ENCODE measurements at regions not wholly inside any gene's neighbourhood (a gene's known extent, or its start where the extent isn't known, plus 50 kb on each side); places are given as distances from the start of the nearest gene placed in this dataset.
A peak's percentile ranks its signal among the peaks of the same experiment; 100 is the strongest.

- DNase-seq (ENCODE audit: low read depth), result no peak
These were observed 64.3 kb downstream of the DMRTA2 start for GRCh38 chr1:50358962-50359361.

- no peak for DNase-seq (ENCODE audit: low read depth)
These were observed 66.1 kb downstream of the DMRTA2 start for GRCh38 chr1:50357186-50357585.

DNA sequence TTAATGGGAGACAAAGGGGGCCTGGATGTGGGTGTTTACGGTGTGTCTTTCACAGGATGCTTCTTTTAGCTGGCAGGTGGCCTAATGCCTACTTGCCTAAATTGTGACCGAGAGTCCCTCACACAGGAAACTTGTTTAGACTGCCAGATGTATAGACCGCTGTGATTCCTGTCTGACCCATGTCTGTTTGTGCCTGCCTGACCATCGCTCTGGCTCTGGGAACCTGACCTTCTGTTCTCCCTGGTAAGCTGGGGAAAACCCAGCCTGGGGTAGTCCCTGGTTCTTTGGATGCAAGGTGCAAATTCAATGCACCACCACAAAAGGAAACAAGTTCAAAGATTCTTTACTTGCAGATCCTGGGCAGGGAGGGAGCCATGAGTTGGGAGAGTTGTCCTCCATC, 68.4 kb downstream of the DMRTA2 start:
- no peak for DNase-seq (ENCODE audit: low read depth)

GRCh38 chr1:50352428-50352827, 70.8 kb downstream of the DMRTA2 start:
- peak; percentile 27 for DNase-seq (ENCODE audit: low read depth)

DNA sequence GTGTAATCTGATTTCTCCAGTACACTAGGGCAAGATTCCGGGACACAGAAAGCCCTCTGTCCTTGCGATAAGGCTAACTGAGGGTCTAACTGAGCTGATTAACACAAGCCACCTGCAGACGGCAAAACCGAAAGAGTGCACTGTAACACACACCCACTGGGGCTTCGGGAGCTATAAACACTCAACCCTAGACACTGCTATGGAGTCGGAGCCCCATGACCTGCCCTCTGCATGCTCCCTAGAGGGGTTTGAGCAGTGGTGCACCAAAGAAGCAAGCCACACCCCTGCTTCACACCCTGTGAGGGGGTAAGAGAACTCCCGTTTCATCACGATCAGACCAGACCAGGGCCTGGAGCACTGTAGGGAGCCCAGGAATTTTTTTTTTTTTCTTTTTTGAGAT, 72.4 kb downstream of the DMRTA2 start:
- no peak for DNase-seq (ENCODE audit: low read depth)

DNA sequence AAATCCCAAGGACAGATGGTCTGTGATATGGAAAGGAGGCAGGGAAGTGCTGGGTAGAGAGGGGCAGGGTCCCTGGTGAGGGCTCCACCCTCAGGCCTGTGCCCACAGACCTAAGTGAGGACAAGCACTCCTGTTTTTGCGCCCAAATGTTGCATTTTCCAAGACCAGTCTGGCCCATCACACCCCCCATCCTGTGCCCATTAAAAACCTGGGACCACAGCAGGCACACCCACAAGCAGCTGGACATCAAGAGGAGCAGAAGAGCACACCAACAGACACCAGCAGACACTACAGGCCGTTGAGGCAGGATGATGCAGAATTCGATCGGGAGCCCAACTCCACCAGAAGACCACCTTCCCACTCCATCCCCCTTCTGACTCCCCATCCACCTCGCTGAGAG, 72.8 kb downstream of the DMRTA2 start:
- no peak for DNase-seq (ENCODE audit: low read depth)

DNA sequence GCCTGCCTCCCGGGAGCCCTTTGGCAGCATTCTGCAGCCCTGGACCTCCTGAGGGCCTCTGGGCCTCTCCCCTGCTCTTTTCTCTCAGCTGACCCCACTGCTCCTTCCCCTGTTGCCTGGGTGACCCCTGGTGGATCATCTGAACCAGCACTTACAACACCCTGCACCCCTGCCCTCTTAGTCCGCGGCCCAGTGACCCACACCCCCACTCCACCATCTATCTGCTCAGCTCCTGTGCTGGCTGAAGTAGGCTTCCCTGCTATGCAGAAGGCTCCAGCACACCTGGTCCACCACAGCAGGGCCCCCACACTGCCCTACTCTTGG, 74.0 kb downstream of the DMRTA2 start:
- no peak for DNase-seq (ENCODE audit: low read depth)

- peak; percentile 79 for DNase-seq (ENCODE audit: low read depth)
These were observed 74.6 kb downstream of the DMRTA2 start for GRCh38 chr1:50348449-50349241.

GRCh38 chr1:50347933-50348332, 75.3 kb downstream of the DMRTA2 start:
- DNase-seq (ENCODE audit: low read depth), result no peak

GRCh38 chr1:50346621-50347020, 76.6 kb downstream of the DMRTA2 start:
- DNase-seq (ENCODE audit: low read depth), result no peak

DNA sequence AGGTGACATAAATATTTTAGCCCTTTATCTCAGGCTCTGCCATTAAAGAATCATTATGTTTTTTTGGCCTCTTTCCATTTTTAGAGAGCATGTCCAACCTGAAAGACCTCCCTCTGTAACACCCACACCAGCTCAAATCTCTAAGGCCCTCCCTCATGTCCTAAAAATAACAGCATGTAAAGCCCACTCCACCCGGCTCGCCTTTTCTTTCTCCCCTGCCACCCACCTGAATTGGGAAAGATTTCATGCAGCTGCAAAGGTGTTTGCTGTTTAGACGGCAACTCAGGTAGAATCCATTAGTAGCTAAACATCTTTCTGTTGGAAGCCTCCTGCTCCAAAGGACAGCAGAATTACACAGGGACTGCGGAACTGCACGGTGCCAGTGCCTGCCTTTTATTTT, 79.9 kb downstream of the DMRTA2 start:
- no peak for DNase-seq (ENCODE audit: low read depth)

- DNase-seq (ENCODE audit: low read depth), result no peak
These were observed 80.7 kb downstream of the DMRTA2 start for GRCh38 chr1:50342525-50342924.

DNA sequence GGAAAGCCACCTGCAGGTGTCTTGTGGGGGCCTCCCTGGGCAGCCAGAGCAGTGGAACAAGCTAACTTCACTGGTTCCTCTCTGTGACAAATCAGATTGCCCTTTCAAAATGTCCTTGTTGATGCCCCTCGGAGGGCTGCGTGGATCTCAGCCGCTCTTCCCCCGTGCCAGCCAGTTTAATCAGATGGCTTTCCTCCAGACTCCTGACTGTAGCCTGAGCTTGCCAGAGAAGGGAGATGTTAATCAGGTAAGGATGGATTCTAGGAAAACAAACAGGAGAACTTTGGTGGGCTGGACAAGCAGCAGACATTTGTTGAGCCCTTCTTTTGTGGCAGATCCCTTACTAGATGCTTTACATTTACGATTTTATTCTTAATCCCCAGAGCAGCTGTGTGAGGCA, 88.2 kb downstream of the DMRTA2 start:
- DNase-seq (ENCODE audit: low read depth), result no peak

GRCh38 chr1:50333595-50333974, 89.7 kb downstream of the DMRTA2 start:
- peak; percentile 24 for DNase-seq (ENCODE audit: low read depth)

DNA sequence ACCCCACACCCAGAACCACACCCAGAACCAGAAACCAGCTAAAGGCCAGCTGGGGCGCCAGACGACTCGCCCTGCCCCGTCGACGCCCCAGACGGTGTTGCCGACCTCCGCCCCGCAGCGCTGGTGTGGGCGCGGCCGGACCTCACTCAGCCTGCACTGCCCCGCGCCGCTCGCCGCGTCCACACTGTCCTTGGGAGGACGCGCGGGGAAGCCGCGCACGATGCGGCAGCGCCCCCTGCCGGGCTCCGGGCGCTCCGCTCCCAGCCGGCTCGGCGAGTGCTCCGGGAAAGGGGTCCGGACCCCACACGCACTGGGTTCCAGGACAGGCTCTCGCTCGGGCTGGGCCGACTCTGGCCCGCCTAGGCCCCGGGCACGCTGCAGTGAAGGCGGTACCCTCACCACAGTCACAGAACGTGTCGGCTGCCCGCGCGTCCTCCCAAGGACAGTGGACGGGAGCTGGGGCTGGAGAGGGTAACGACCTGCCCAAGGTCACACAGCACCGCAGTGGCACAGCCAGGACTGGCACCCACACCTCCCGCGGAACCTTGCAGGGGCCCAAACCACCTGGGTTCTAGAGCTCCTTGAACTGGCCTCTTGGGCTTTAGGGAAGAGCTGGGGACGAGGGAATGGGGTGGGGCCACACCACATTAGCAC, 90.2 kb downstream of the DMRTA2 start:
- DNase-seq (ENCODE audit: low read depth), result peak; percentile 29

DNA sequence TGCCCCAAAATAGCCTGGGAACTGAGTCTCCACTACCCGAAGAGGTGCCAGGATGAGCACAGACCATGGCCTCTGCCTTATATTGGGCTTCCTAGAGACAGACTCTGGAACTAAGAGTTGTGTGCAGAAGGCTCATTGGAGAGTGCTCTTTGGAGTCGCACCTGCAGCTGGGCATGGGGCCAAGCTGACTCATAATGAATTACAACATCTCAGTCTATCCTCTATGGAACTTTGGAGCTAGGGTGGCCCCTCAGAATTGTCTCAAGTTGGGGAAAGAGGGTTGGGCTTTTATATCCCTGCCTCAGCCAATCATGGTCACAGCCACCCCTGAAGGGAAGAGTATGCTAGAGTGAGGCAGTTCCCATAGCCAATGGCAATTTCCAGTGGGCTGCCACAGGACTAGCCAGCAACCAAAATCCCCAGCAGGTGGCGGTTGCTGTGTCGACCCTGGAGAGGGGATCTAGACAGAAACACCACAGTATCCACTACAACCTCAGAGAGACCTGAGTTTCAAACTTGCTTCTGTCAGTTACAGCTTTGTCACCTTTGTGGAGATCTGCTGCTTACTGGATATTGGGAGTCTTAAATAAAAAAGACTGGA, 93.8 kb downstream of the DMRTA2 start:
- DNase-seq (ENCODE audit: low read depth), result peak; percentile 8

DNA sequence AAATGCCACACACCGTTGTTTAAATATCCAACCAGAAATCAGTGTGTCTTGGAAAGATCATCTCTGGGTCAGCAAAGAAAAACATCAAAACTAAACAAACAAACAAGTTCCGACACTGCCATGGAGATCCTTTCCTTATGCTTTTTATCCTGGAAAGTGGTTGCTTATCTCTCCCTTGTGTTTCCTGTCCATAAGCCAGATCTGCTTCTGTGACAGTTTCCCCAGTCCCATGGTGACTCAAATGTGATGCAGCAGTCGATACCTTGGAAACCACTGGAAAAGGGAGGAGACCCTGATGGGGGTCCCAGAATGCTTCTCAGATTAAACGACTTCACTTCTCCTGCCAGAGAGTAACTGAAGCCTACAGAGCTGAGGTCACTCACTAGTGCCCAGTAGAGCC, 94.7 kb downstream of the DMRTA2 start:
- DNase-seq (ENCODE audit: low read depth), result no peak

DNA sequence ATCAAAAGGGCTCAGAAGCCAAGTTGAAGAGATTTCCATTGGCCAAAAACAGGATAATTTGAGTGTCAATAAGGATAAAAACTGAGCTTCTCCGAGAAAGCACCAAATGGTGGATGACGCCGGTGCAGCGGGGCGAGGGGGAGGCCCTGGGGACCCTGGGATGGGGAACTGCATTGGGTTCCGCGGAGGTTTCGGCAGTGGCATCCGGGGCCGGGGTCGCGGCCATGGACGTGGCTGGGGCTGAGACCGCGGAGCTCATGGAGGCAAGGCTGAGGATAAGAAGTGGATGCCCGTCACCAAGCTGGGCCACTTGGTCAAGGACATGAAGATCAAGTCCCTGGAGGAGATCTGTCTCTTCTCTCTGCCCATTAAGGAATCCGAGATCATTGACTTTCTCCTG, 97.2 kb downstream of the DMRTA2 start:
- DNase-seq (ENCODE audit: low read depth), result no peak

DNA sequence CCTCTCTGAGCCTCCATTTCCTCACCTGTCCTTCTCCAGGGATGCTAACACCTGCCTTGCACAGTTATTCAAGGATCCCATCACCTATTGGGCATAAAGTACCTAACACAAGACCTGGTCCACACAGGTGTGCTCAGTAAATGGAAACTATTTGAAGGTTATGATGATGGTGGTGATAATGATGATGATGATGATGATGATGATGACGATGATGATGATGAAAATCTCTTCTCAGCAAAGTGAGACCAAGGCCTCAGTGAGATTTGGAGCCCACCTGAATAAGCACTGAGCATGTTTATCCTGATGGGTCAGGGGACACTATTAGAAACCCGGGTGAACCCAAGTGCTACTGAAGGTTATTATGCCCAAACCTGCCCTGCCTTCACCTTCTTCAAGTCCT, 100.7 kb downstream of the DMRTA2 start:
- DNase-seq (ENCODE audit: low read depth), result no peak

DNA sequence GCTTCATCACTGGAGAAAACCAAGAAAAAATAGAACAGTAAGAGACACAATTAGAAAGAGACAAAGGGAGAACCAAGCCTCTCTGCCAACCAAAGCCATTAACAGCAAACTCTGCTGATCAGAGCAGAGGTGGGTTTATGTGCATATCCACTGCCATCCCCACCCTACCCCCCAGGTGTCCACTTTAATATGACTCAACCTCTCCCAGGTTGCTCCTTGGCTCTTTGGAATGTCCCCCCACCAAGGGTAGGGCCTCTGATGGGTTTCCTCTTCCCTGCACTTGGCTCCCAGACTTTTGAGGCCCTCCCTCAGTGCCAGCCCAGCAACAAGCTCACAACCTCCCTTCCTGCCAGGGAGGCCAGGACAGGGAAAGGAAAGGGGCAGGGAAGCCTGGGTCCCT, 104.8 kb downstream of the DMRTA2 start:
- DNase-seq (ENCODE audit: low read depth), result no peak

DNA sequence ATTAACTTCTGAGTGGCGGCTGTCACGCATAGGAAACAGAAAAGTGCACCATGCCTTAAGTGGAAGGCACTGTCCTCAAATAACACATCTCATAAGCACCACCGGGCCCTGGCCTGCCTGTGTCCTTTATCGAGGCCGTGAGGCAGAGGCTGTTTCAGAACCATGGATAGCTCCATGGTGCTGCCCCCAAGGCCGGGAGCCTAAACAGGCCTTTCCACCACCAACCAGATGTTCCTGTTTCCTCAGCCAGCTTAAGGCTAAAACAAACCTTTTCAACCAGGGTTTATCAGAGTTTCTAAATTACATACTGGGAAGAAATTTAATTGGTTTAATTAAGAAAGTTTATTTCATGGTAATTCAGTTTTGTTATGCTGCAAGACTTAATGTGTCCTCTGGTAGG, 114.4 kb downstream of the DMRTA2 start:
- peak; percentile 28 for DNase-seq (ENCODE audit: low read depth)

GRCh38 chr1:50305808-50306207, 117.4 kb downstream of the DMRTA2 start:
- DNase-seq (ENCODE audit: low read depth), result no peak

- no peak for DNase-seq (ENCODE audit: low read depth)
These were observed 122.9 kb downstream of the DMRTA2 start for GRCh38 chr1:50300297-50300696.

- DNase-seq (ENCODE audit: low read depth), result no peak
These were observed 127.7 kb downstream of the DMRTA2 start for GRCh38 chr1:50295566-50295965.

Data from iris pigment epithelial cell (primary cell).